Ishikawa (cell line): ENCODE measurements at regions not wholly inside any gene's neighbourhood (a gene's known extent, or its start where the extent isn't known, plus 50 kb on each side); places are given as distances from the start of the nearest gene placed in this dataset.

ENCODE experiments used
- CEBPB ChIP-seq: IDR thresholded peaks from 2 replicates; pipeline ENCODE4 v1.6.1; 2012
- CREB1 ChIP-seq: IDR thresholded peaks from 2 replicates; pipeline ENCODE4 v1.6.1; 2012; ENCODE audit warnings: low read depth
- EGR1 ChIP-seq: IDR thresholded peaks from 2 replicates; pipeline ENCODE4 v1.6.1; 2012
- EP300 ChIP-seq: IDR thresholded peaks from 2 replicates; pipeline ENCODE4 v1.6.1; 2012; ENCODE audit warnings: borderline replicate concordance
- FOXM1 ChIP-seq: IDR thresholded peaks from 2 replicates; pipeline ENCODE4 v1.6.1; 2012; ENCODE audit warnings: low read depth, borderline replicate concordance
- MAX ChIP-seq: IDR thresholded peaks from 2 replicates; pipeline ENCODE4 v1.6.1; 2012
- NFIC ChIP-seq: IDR thresholded peaks from 2 replicates; pipeline ENCODE4 v1.6.1; 2012
- RAD21 ChIP-seq: IDR thresholded peaks from 2 replicates; pipeline ENCODE4 v1.6.1; 2012; ENCODE audit warnings: low read depth
- TAF1 ChIP-seq: IDR thresholded peaks from 2 replicates; pipeline ENCODE4 v1.6.1; 2012; ENCODE audit warnings: low read depth, mild to moderate bottlenecking
- TCF12 ChIP-seq: IDR thresholded peaks from 2 replicates; pipeline ENCODE4 v1.6.1; 2012; ENCODE audit warnings: low read depth
- TEAD4 ChIP-seq: IDR thresholded peaks from 2 replicates; pipeline ENCODE4 v1.6.1; 2012
- USF1 ChIP-seq: IDR thresholded peaks from 2 replicates; pipeline ENCODE4 v1.6.1; 2012
- YY1 ChIP-seq: IDR thresholded peaks from 2 replicates; pipeline ENCODE4 v1.6.1; 2012; ENCODE audit warnings: low read depth
- TF ChIP-seq, protein P1 (sequence below): IDR thresholded peaks from 2 replicates; pipeline ENCODE4 v1.6.1; 2012; ENCODE audit warnings: low read depth, mild to moderate bottlenecking

- TF ChIP-seq RAD21 = no peak
- TF ChIP-seq YY1 = no peak
- no peak for TF ChIP-seq EGR1
- no peak for TF ChIP-seq MAX
- TF ChIP-seq, protein P1, sequence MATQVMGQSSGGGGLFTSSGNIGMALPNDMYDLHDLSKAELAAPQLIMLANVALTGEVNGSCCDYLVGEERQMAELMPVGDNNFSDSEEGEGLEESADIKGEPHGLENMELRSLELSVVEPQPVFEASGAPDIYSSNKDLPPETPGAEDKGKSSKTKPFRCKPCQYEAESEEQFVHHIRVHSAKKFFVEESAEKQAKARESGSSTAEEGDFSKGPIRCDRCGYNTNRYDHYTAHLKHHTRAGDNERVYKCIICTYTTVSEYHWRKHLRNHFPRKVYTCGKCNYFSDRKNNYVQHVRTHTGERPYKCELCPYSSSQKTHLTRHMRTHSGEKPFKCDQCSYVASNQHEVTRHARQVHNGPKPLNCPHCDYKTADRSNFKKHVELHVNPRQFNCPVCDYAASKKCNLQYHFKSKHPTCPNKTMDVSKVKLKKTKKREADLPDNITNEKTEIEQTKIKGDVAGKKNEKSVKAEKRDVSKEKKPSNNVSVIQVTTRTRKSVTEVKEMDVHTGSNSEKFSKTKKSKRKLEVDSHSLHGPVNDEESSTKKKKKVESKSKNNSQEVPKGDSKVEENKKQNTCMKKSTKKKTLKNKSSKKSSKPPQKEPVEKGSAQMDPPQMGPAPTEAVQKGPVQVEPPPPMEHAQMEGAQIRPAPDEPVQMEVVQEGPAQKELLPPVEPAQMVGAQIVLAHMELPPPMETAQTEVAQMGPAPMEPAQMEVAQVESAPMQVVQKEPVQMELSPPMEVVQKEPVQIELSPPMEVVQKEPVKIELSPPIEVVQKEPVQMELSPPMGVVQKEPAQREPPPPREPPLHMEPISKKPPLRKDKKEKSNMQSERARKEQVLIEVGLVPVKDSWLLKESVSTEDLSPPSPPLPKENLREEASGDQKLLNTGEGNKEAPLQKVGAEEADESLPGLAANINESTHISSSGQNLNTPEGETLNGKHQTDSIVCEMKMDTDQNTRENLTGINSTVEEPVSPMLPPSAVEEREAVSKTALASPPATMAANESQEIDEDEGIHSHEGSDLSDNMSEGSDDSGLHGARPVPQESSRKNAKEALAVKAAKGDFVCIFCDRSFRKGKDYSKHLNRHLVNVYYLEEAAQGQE = no peak
- TF ChIP-seq TAF1 = no peak
- no peak for TF ChIP-seq FOXM1
- TF ChIP-seq CEBPB = no peak
- no peak for TF ChIP-seq USF1
- TF ChIP-seq CREB1 = no peak
- no peak for TF ChIP-seq EP300
- TF ChIP-seq TEAD4 = no peak
- TF ChIP-seq TCF12 = no peak
- no peak for TF ChIP-seq NFIC
Observed at GRCh38 chr6:141528596-141528995, 604.1 kb upstream of the GJE1 start.
